GM12878 (cell line): ENCODE measurements at regions not wholly inside any gene's neighbourhood (a gene's known extent, or its start where the extent isn't known, plus 50 kb on each side); places are given as distances from the start of the nearest gene placed in this dataset.

Experiments
- ATAC-seq: fragments of 200-7000 bp; cut with Tn5 transposase; 3 replicates; pipeline ENCODE4 v1.9.1; 2020; ENCODE audit warnings: mild to moderate bottlenecking, moderate library complexity
- BruUV-seq: library from RNA; stranded (reverse); fragments of 400-500 nt; replicated peaks from 2 replicates; lab custom pipeline; 2021; lab: Mats Ljungman, UMichigan
- CTCF ChIA-PET: fragments of 300-600 bp; sonication (Branson Sonifier 250); formaldehyde crosslinking; extraction: SDS; loops from one replicate; lab custom pipeline; 2021; ENCODE audit warnings: inconsistent platforms; lab: Yijun Ruan, JAX
- POLR2A ChIA-PET: fragments of 350-600 bp; formaldehyde crosslinking; extraction: SDS; loops from one replicate; lab custom pipeline; 2021; ENCODE audit warnings: inconsistent platforms; lab: Charles Lee
- RAD21 ChIA-PET: fragments of 300-600 bp; sonication (Branson Sonifier 250); formaldehyde crosslinking; loops from one replicate; lab custom pipeline; 2023; ENCODE audit warnings: antibody characterized with exemption; ENCODE audit not compliant: unreplicated experiment; lab: Charles Lee
- SMC1A ChIA-PET: fragments of 300-600 bp; sonication (Branson Sonifier 250); formaldehyde crosslinking; loops from one replicate; lab custom pipeline; 2023; ENCODE audit not compliant: unreplicated experiment, uncharacterized antibody; lab: Charles Lee
- DNase-seq: peaks from one replicate; pipeline ENCODE4 v3.0.0-alpha.2; 2011; ENCODE audit warnings: low read depth, low spot score
- FAIRE-seq: peaks from 3 replicates; lab custom pipeline; 2011; peaks lifted over from hg19 to GRCh38; lab: Jason Lieb, UNC
- H2AFZ ChIP-seq: 2 replicates; pipeline ENCODE4 v1.6.0; 2011; ENCODE audit warnings: low read depth, low read length, control low read depth; ENCODE audit not compliant: control insufficient read depth
- H3K27ac ChIP-seq: 2 replicates; pipeline ENCODE4 v1.5.1; 2011; ENCODE audit warnings: control low read depth; ENCODE audit not compliant: control insufficient read depth, insufficient read depth
- H3K27me3 ChIP-seq, 2 experiments: replicated peaks in 1 of 2; 2 replicates each; pipeline versions ENCODE4 v1.6.0 to v1.6.1; 2011; ENCODE audit warnings: low read length in 1 of 2; ENCODE audit not compliant: control insufficient read depth in 2 of 2, insufficient read depth in 2 of 2
- H3K36me3 ChIP-seq, 2 experiments: 2 replicates each; pipeline ENCODE4 v1.5.1; 2011; ENCODE audit warnings: low read length in 1 of 2; ENCODE audit not compliant: control insufficient read depth in 2 of 2, insufficient read depth in 2 of 2
- H3K4me1 ChIP-seq: 2 replicates; pipeline ENCODE4 v1.6.1; 2011; ENCODE audit warnings: mild to moderate bottlenecking, low read length, moderate library complexity, mixed read lengths; ENCODE audit not compliant: control insufficient read depth, insufficient read depth
- H3K4me2 ChIP-seq: 2 replicates; pipeline ENCODE4 v1.6.0; 2011; ENCODE audit warnings: control low read depth; ENCODE audit not compliant: control insufficient read depth, insufficient read depth
- H3K4me3 ChIP-seq: fragments of 200-600 bp; sonication (generic); 2 replicates; pipeline ENCODE4 v1.5.1; 2016
- H3K79me2 ChIP-seq: 2 replicates; pipeline ENCODE4 v1.6.0; 2011; ENCODE audit warnings: low read length; ENCODE audit not compliant: control insufficient read depth, insufficient read depth
- H3K9ac ChIP-seq: 2 replicates; pipeline ENCODE4 v1.8.0; 2011; ENCODE audit warnings: low read length, control low read depth, mixed read lengths; ENCODE audit not compliant: control insufficient read depth, insufficient read depth
- H3K9me3 ChIP-seq: replicated peaks from 3 replicates; pipeline ENCODE4 v1.5.1; 2011; ENCODE audit warnings: mild to moderate bottlenecking, low read length; ENCODE audit not compliant: control insufficient read depth, insufficient read depth
- H4K20me1 ChIP-seq: 2 replicates; pipeline ENCODE4 v1.6.0; 2011; ENCODE audit not compliant: control insufficient read depth, insufficient read depth
- CEBPB ChIP-seq, 2 experiments: fragments of 150-350 bp in 1 of 2; IDR thresholded peaks; 2 replicates each; pipeline ENCODE4 v1.6.1; 2012 to 2014; ENCODE audit warnings: low read depth in 2 of 2, low read length in 2 of 2, borderline replicate concordance in 1 of 2, inconsistent platforms in 1 of 2
- CHD1 ChIP-seq: IDR thresholded peaks from 2 replicates; pipeline ENCODE4 v1.6.1; 2012; ENCODE audit warnings: low read depth, low read length, improper control_type of control experiment
- EGR1 ChIP-seq, 2 experiments: IDR thresholded peaks; 1 replicate in 1 of 2; 2 replicates in 1 of 2; pipeline ENCODE4 v1.6.1; 2011 to 2012; ENCODE audit warnings: low read depth in 2 of 2, low read length in 2 of 2, borderline replicate concordance in 1 of 2, mild to moderate bottlenecking in 1 of 2, moderate library complexity in 1 of 2
- NFXL1 ChIP-seq: fragments of 450-650 bp; IDR thresholded peaks from 2 replicates; pipeline ENCODE4 v1.6.1; 2017; ENCODE audit warnings: antibody characterized with exemption, mild to moderate bottlenecking, borderline replicate concordance
- NFYA ChIP-seq: IDR thresholded peaks from 2 replicates; pipeline ENCODE4 v1.6.1; 2011; ENCODE audit warnings: low read depth, mild to moderate bottlenecking, low read length, improper control_type of control experiment, borderline replicate concordance
- PAX8 ChIP-seq: fragments of 450-650 bp; IDR thresholded peaks from 2 replicates; pipeline ENCODE4 v1.6.1; 2017; ENCODE audit warnings: mild to moderate bottlenecking, moderate library complexity
- PML ChIP-seq: IDR thresholded peaks from 2 replicates; pipeline ENCODE4 v1.6.1; 2012; ENCODE audit warnings: low read length, inconsistent platforms
- WGBS: methylation state at CpG from one replicate; pipeline ENCODE4 v1.1.6; 2016; ENCODE audit warnings: low lambda C conversion rate; ENCODE audit not compliant: insufficient replicate concordance, insufficient coverage; ENCODE audit errors: missing lambda C conversion rate; 5-methylcytosine and 5-hydroxymethylcytosine counted together
- in situ Hi-C: fragments of 300-500 bp; cut with MboI; formaldehyde crosslinking; loops from 9 replicates; pipeline ENCODE4 v1.14.3; 2018; ENCODE audit warnings: mixed read lengths
- intact Hi-C: fragments of 100-400 bp; cut with micrococcal nuclease; formaldehyde crosslinking; loops from one replicate; pipeline ENCODE4 v1.14.2; 2022; ENCODE audit not compliant: unreplicated experiment

DNA sequence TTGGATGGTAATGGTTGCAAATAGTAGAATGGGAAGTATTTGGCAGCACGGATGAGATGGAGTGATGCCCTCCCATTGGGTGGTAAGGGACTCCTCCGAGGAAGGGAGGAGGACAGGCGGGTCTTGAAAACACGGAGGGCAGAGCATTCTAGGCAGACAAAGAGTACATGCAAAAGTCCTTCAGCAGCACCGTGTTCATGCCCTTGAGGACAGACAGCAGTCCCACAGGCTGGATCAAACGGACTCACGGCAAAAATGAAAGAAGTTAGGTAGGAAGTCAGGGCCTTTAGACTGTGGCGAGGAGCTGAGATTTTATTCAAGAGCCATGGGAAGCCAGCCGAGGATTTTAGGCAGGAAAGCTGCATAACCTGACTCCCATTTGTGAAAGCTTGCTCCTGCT, 253.9 kb downstream of the RHOU start (continued):
- no peak for TF ChIP-seq EGR1 (IDR thresholded peaks at IDR 0.05; ENCODE audit: borderline replicate concordance in 1 of 2, low read depth in 2 of 2, low read length in 2 of 2)
- no peak for TF ChIP-seq NFYA

DNA sequence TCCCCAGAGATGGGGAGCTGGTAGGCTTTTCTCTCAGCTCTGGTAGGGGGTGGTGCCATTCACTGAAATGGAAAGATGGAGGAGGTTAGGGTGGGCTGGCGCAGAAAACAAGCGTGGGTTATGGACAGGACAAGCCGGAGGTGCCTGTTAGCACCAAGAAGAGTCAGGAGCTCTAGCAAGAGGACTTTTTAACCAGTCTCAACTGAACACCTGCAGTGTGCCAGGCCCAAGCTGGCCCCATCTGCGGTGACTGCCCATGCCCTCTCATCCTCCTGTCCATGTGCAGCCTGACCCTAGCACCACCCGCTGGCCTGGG, 254.4 kb downstream of the RHOU start:
- CTCF ChIA-PET: no interaction called here
- no peak overlapping the region for H3K27ac ChIP-seq
- POLR2A ChIA-PET: no interaction called here
- intact Hi-C loops: no loop called here
- H4K20me1 ChIP-seq: no peaks in the 10 kb centered on the region
- TF ChIP-seq NFXL1: no peak
- TF ChIP-seq CEBPB (IDR thresholded peaks at IDR 0.05; ENCODE audit: borderline replicate concordance in 1 of 2, low read depth in 2 of 2, low read length in 2 of 2): no peak
- no peak for TF ChIP-seq CHD1
- TF ChIP-seq PML: no peak
- TF ChIP-seq PAX8: no peak
- TF ChIP-seq, all 136 proteins: peak for 0
- 30% methylated on average over 4 of the region's 5 CpGs for WGBS
- Histone ChIP-seq H3K9ac (no peak overlapping the region), H3K4me3 (no peak overlapping the region), H3K4me2 (no peak overlapping the region), H3K27me3 (peaks cover 4 to 9% of the 10 kb centered on the region in 2 experiments), H3K4me1 (no peaks in the 10 kb centered on the region), H3K79me2 (no peaks in the 10 kb centered on the region), H3K9me3 (no peaks in the 10 kb centered on the region), H3K36me3 (no peaks in the 10 kb centered on the region), H2AFZ (no peak overlapping the region)
- in situ Hi-C loops: no loop called here
- ATAC-seq: no peak
- DNase-seq: no peak
- no TSS peak for BruUV-seq
- ChIA-PET SMC1A (no interaction called here), RAD21 (no interaction called here)
- no peak for FAIRE-seq
